ENCODE measurements at regions not wholly inside any gene's neighbourhood (a gene's known extent, or its start where the extent isn't known, plus 50 kb on each side); places are given as distances from the start of the nearest gene placed in this dataset.
A peak's percentile ranks its signal among the peaks of the same experiment; 100 is the strongest.

DNA sequence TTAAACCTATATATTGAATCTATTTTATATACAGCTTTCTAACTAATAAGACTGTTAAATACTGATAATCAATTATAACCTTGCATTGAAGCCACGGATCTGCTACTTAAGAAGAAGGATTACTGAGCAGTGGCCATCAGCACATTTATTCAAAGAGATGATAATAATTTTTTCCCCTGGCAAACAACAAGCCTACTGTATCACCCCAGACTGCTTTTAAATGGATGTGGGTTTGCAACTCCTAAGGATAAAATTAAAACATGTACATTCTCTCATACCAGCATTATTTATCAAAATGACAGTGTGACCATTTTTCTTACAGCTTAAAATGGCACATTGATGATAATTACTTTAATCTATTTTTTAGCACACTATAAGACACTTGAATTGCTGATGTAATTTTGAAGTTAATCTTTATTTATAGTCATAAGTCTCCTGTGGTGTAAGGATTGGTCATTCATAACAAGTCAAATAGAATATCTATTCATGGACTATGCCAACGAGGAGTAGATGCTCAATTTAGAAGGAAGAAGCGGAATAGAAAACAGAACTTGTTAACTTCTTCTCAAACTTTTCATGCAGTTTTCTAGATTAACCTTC is 517.7 kb downstream of the METTL4 start:
- Histone ChIP-seq H3K36me3 (ENCODE audit: low read depth) (no peaks in the 10 kb centered on the region), H3K9me3 (no peaks in the 10 kb centered on the region), H3K4me3 (no peak overlapping the region), H3K4me1 (ENCODE audit: low read depth) (no peaks in the 10 kb centered on the region)
- TF ChIP-seq, protein P1, sequence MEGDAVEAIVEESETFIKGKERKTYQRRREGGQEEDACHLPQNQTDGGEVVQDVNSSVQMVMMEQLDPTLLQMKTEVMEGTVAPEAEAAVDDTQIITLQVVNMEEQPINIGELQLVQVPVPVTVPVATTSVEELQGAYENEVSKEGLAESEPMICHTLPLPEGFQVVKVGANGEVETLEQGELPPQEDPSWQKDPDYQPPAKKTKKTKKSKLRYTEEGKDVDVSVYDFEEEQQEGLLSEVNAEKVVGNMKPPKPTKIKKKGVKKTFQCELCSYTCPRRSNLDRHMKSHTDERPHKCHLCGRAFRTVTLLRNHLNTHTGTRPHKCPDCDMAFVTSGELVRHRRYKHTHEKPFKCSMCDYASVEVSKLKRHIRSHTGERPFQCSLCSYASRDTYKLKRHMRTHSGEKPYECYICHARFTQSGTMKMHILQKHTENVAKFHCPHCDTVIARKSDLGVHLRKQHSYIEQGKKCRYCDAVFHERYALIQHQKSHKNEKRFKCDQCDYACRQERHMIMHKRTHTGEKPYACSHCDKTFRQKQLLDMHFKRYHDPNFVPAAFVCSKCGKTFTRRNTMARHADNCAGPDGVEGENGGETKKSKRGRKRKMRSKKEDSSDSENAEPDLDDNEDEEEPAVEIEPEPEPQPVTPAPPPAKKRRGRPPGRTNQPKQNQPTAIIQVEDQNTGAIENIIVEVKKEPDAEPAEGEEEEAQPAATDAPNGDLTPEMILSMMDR (IDR thresholded peaks at IDR 0.05), result no peak
- DNase-seq (no peak), ATAC-seq (no peak)
- intact Hi-C loops (cut with DNase I, micrococcal nuclease), result no loop called here

GRCh38 chr18:2059336-2059735 is 512.0 kb downstream of the METTL4 start:
- Histone ChIP-seq H3K9me3 (no peaks in the 10 kb centered on the region), H3K36me3 (ENCODE audit: low read depth) (no peaks in the 10 kb centered on the region), H3K4me3 (no peak overlapping the region), H3K4me1 (ENCODE audit: low read depth) (no peaks in the 10 kb centered on the region)
- no peak for ATAC-seq
- intact Hi-C loops (cut with DNase I, micrococcal nuclease), result no loop called here
- TF ChIP-seq, protein P1 (IDR thresholded peaks at IDR 0.05), result no peak
- DNase-seq, result no peak

- ATAC-seq, result no peak
Measured at GRCh38 chr18:2060086-2060485, 511.2 kb downstream of the METTL4 start.

DNA sequence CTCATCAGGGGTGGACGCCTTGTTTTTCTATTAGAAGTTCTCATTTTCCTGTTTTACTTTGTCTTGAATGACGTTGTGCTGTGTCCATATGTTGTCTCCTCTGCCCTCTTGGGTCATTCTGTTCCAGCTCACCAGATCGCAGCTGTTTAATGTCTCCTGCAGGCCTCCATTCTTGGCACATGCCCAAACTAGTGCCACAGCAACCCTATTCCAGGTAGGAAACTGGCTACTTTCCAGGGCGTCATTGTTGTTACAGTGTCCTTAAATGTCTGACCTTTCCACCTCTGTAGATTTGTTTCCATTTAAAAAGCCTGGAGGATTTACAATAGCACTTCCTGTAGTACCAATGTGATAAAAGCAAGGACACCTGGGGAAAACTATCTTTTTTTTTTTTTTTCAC is 500.7 kb downstream of the METTL4 start:
- TF ChIP-seq, protein P1 (IDR thresholded peaks at IDR 0.05), result no peak
- intact Hi-C loops (cut with DNase I, micrococcal nuclease), result no loop called here
- DNase-seq, result peak in 1 of 3 donors; percentile 4
- Histone ChIP-seq H3K9me3 (no peaks in the 10 kb centered on the region), H3K36me3 (ENCODE audit: low read depth) (no peaks in the 10 kb centered on the region), H3K4me3 (no peak overlapping the region), H3K4me1 (ENCODE audit: low read depth) (no peaks in the 10 kb centered on the region)
- ATAC-seq, result no peak

More at GRCh38 chr18:2060086-2060485, 511.2 kb downstream of the METTL4 start:
- DNase-seq, result no peak
- Histone ChIP-seq H3K4me3 (no peak overlapping the region), H3K36me3 (ENCODE audit: low read depth) (no peaks in the 10 kb centered on the region), H3K9me3 (no peaks in the 10 kb centered on the region), H3K4me1 (ENCODE audit: low read depth) (no peaks in the 10 kb centered on the region)
- TF ChIP-seq, protein P1 (IDR thresholded peaks at IDR 0.05), result no peak
- intact Hi-C loops (cut with DNase I, micrococcal nuclease), result no loop called here

DNA sequence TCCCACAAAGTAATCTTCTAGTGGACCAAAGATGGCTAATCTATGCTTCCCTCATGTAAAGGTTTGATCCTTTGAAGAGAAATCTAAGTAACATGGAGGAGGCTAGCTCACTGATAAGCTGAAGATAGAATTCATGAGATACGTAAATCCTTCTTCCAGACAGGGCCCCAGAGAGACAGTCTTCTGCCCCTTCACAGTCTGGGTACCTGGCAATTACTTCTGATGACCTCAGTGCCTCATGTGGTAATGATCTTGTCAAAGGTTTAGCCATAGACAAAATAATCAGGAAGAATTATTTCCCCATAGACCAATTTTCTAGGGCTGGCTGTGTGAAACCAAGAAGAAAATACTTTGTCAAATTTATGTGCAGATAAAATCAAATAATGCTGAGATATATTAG is 495.8 kb downstream of the METTL4 start:
- no peak for ATAC-seq
- no peaks in the 10 kb centered on the region for H3K9me3 ChIP-seq
- no peaks in the 10 kb centered on the region for H3K36me3 ChIP-seq (ENCODE audit: low read depth)
- TF ChIP-seq, protein P1 (IDR thresholded peaks at IDR 0.05), result no peak
- DNase-seq, result no peak
- intact Hi-C loops (cut with DNase I, micrococcal nuclease), result no loop called here
- H3K4me3 ChIP-seq, result no peak overlapping the region
- H3K4me1 ChIP-seq (ENCODE audit: low read depth), result no peaks in the 10 kb centered on the region

DNA sequence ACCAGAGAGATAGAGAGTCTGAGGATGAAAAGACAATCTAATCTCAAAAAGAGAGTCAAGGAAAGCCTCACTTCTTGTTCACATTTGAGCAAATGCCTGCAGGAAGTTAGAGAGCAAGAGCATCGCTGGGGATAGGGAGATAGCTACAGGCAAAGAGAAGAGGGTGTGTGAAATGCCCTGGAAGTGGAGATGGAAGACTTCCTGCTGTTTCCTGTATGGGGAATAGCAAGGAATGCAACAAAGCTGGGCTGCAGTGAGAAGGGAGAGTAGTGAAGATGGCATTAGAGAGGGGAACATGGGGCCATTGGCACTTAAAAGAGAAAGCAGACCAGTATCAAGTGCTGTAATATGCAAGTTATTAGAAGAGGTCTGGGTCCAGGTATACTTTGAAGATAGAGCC is 488.6 kb downstream of the METTL4 start:
- no peak overlapping the region for H3K4me3 ChIP-seq
- intact Hi-C loops (cut with DNase I, micrococcal nuclease), result no loop called here
- TF ChIP-seq, protein P1 (IDR thresholded peaks at IDR 0.05), result no peak
- no peaks in the 10 kb centered on the region for H3K9me3 ChIP-seq
- no peaks in the 10 kb centered on the region for H3K36me3 ChIP-seq (ENCODE audit: low read depth)
- DNase-seq (no peak), ATAC-seq (no peak)
- no peaks in the 10 kb centered on the region for H3K4me1 ChIP-seq (ENCODE audit: low read depth)

Data from mucosa of descending colon (tissue), 3 donors.